IgD-negative memory B cell (primary cell): ENCODE measurements at regions not wholly inside any gene's neighbourhood (a gene's known extent, or its start where the extent isn't known, plus 50 kb on each side); places are given as distances from the start of the nearest gene placed in this dataset.

Experiments used
- H3K27ac Mint-ChIP-seq, 3 donors: one replicate each; pipeline ENCODE4 v1.8.0; 2020 to 2022; ENCODE audit warnings: mild to moderate bottlenecking in 3 of 3, mixed read lengths in 3 of 3, moderate library complexity in 1 of 3
- H3K27me3 Mint-ChIP-seq: one replicate; pipeline ENCODE4 v1.8.0; 2021; ENCODE audit warnings: mixed read lengths
- H3K36me3 Mint-ChIP-seq: one replicate; pipeline ENCODE4 v1.8.0; 2020; ENCODE audit warnings: mild to moderate bottlenecking, mixed read lengths
- H3K4me1 Mint-ChIP-seq, 3 donors: one replicate each; pipeline ENCODE4 v1.8.0; 2020 to 2022; ENCODE audit warnings: mixed read lengths in 3 of 3, mild to moderate bottlenecking in 1 of 3
- H3K4me3 Mint-ChIP-seq, 4 donors: one replicate each; pipeline ENCODE4 v1.8.0; 2020 to 2022; ENCODE audit warnings: mild to moderate bottlenecking in 4 of 4, mixed read lengths in 4 of 4, moderate library complexity in 3 of 4
- H3K9me3 Mint-ChIP-seq, 3 donors: one replicate each; pipeline ENCODE4 v1.8.0; 2020 to 2021; ENCODE audit warnings: mixed read lengths in 3 of 3, mild to moderate bottlenecking in 1 of 3

DNA sequence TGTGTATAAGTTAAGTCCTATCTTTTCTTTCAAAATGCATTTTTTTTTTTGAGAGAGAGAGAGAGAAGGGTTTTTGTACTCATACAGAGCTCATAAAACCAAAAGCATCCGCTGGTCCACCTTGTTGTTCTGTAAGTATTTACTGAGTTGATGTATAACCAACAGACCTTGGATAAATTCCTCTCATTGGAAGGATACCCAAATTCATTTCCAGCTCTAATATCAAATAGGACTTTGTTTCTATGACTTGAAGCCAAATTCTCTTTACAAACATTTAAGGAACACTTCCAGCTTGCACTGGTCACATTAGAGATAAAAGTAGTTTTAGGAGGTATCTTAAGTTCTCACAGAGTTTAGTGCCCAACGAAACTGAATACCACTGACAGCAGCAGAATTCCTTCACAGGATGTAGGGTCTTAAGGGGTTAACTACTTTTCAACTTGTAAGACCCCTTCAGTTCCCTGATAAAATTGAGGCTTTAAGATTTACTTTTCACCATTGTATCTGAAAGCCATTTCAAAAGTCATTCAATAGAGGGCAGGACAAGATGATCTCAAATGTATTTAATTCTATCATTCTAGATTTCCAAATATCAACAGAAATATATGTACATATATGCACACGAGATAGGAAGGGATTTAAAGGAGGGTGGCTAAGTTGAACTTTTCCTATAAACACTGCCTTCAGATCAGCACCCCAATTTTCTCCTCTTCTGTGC lies 1398.5 kb upstream of the CELF4 start:
- Mint-ChIP-seq H3K36me3 (no peaks in the 10 kb centered on the region), H3K9me3 (peaks cover 0 to 3% (median 0%) of the 10 kb centered on the region in 3 donors), H3K4me3 (no peak overlapping the region), H3K4me1 (peaks cover 0 to 1% (median 0%) of the 10 kb centered on the region in 3 donors), H3K27me3 (peaks cover 2% of the 10 kb centered on the region), H3K27ac (no peak overlapping the region)

DNA sequence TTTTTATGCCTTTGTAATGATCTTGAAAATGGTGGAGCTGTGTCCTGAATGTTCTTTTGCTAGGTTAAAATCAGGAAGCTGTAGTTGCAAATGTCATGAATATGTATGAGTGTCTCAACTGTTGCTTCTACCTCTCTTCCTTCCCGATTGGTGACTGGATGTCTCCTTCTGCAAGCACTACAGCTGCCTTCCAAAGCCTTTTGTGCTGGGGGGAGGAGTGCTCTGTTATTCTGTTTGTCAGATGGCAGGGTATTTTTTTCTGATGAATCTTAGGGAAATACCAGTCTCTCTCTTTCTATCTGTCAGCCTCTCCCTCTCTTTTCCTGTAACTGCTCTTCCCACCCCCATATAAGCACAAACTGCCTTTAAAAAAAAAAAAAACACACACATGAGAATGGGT lies 1396.3 kb upstream of the CELF4 start:
- Mint-ChIP-seq H3K4me1 (peaks cover 0 to 1% (median 0%) of the 10 kb centered on the region in 3 donors), H3K27me3 (peaks cover 2% of the 10 kb centered on the region), H3K27ac (no peak overlapping the region), H3K4me3 (no peak overlapping the region), H3K9me3 (peaks cover 0 to 3% (median 0%) of the 10 kb centered on the region in 3 donors), H3K36me3 (no peaks in the 10 kb centered on the region)

DNA sequence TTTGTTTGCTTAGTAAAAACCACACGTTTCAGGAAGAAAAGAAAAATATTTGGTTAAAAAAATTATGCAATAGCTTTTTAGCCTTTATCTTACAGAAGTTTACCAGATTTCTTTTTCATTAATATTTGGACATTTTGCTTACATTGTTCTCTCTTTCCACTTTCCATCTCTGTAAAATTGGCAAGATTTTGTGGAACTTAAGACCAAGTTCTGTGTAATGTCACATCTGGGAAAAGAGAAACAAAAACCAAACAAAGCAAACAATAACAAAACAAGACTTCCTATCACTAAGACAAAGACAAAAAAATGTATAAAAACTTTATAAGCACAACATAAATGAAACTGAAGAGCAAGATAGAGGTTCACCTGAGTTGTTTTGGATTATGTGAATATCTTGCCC lies 1392.1 kb upstream of the CELF4 start:
- H3K27me3 Mint-ChIP-seq: peaks cover 2% of the 10 kb centered on the region
- H3K27ac Mint-ChIP-seq: peak overlapping the region in 1 of 3 donors; percentile 44
- no peak overlapping the region for H3K4me3 Mint-ChIP-seq
- H3K4me1 Mint-ChIP-seq: peaks cover 0 to 1% (median 1%) of the 10 kb centered on the region in 3 donors
- H3K36me3 Mint-ChIP-seq: no peaks in the 10 kb centered on the region
- H3K9me3 Mint-ChIP-seq: no peaks in the 10 kb centered on the region

DNA sequence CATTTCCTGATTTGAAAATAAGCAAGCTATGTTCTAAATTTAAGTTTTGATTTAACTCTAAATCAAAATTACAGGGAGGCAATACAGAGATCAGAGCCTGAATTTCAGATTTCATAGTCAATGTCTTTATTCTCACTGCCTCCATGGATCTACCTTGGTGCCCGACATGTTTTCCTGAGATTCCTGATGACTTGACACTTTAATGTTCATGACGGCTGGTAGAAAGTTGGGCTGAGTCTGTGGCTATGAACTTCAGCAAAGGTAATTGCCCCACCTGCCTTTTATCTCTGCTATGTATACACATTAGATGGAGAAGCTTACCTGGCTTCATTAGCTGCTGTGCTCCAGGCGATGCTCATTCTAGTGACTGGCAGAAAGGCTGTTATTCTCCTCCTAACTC lies 1390.5 kb upstream of the CELF4 start:
- peaks cover 0 to 1% (median 1%) of the 10 kb centered on the region in 3 donors for H3K4me1 Mint-ChIP-seq

DNA sequence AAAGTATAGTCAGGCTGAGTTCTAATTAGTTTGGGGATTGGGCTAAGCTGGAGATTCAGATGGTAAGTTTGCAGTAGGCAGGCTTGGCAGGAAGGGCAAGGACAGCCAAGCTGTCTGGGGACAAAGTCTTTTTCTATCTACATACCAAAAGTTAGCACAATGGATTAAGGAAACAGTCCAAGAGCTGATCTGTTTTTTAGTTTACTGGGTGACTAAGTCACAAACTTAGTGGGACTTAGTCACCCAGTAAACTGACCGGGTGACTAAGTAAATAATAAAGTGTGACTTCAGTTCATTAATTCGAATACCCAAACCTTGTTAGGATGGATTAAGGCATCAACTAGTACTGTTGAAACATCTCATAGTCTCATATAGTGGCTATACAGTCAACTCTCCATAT lies 1386.0 kb upstream of the CELF4 start:
- Mint-ChIP-seq H3K27me3 (peaks cover 2% of the 10 kb centered on the region), H3K4me3 (no peak overlapping the region), H3K27ac (no peak overlapping the region), H3K9me3 (no peaks in the 10 kb centered on the region), H3K36me3 (no peaks in the 10 kb centered on the region), H3K4me1 (peaks cover 0 to 1% (median 0%) of the 10 kb centered on the region in 3 donors)

More for the DNA sequence above, 1390.5 kb upstream of the CELF4 start:
- Mint-ChIP-seq H3K27ac (no peak overlapping the region), H3K27me3 (no peaks in the 10 kb centered on the region), H3K4me3 (no peak overlapping the region), H3K9me3 (no peaks in the 10 kb centered on the region), H3K36me3 (no peaks in the 10 kb centered on the region)

DNA sequence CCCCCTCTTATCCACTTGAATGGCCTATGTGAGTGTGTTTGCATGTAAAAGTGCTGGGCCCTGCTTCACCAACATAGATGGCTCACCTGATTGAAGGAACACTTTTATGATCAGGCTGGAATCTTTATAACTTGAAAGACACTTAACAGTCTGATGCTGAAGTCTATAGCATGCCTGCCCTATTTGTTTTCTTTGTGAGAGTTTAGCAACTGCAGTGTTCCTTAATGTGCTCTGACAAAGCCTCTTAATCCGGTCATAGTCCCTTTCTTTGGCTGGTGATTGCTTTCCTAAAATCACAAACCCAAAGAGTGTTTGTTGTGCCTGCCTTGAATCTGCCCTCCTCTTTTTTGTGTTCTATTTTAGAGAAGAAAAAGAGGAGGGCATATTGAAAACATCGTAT lies 1382.8 kb upstream of the CELF4 start:
- H3K27me3 Mint-ChIP-seq: peaks cover 2% of the 10 kb centered on the region
- H3K36me3 Mint-ChIP-seq: no peaks in the 10 kb centered on the region
- no peak overlapping the region for H3K4me3 Mint-ChIP-seq
- H3K4me1 Mint-ChIP-seq: no peaks in the 10 kb centered on the region
- H3K9me3 Mint-ChIP-seq: peaks cover 0 to 3% (median 0%) of the 10 kb centered on the region in 3 donors
- no peak overlapping the region for H3K27ac Mint-ChIP-seq

DNA sequence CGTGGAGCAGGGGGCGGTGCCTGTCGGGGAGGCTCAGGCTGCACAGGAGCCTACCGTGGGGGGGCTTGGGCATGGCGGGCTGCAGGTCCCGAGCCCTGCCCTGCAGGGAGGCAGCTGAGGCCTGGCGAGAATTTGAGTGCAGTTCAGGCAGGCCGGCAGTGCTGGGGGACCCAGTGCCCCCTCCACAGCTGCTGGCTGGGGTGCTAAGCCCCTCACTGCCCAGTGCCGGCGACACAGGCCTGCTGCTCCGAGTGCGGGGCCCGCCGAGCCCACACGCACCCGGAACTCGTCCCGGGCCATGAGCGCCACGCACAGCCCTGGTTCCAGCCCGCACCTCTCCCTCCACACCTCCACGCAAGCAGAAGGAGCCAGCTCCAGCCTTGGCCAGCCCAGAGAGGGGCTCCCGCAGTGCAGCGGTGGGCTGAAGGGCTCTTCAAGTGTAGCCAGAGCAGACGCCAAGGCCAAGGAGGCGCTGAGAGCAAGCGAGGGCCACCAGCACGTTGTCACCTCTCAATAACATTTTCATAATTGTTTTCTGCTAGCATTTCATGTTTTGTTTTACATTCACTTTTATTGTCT lies 1378.9 kb upstream of the CELF4 start:
- Mint-ChIP-seq H3K36me3 (no peaks in the 10 kb centered on the region), H3K4me3 (no peak overlapping the region), H3K27me3 (no peaks in the 10 kb centered on the region), H3K27ac (no peak overlapping the region), H3K9me3 (peaks cover 0 to 4% (median 3%) of the 10 kb centered on the region in 3 donors), H3K4me1 (peaks cover 7 to 20% (median 11%) of the 10 kb centered on the region in 3 donors)

DNA sequence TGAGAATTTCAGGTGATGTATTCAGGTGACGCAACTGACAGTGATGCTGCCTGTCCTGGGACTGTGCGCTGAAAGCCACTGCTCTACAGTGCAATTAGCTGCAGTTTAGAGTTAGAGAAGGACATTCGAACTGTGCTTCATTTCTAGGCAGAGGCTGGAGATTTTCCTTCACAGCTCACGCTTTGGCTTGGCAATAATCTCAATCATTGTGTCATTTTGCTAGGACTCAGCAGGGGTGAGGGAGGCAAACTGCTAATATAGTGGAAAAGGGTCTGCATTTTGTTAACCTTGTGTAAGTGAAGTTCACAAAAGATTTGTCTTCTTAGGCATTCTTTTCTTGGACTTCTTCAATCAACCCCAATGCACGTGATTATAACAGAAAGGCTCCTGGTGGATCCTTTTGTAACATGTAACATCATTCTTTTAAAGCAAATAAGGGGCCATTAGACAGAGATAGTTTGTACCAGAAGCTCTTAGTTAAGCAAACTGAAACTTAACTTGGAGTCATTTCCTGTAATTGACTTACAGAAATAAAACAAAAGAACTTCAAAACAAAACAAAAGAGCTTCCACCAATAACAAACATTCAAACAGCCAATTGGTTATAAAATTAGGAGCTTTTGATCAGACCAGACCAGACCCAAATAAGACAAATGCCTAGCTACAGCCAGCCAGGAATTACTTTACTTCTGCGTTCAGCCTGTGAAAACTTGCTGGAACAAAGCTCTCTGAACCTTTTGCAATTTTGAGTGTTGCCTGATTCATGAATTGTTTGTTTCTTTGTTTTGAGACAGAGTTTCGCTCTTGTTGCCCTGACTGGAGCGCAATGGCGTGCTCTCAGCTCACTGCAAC lies 1376.3 kb upstream of the CELF4 start:
- peak overlapping the region; percentile 86 to 93 (median 90) for H3K4me3 Mint-ChIP-seq
- H3K36me3 Mint-ChIP-seq: no peaks in the 10 kb centered on the region
- H3K27ac Mint-ChIP-seq: peak overlapping the region; percentile 97 to 100 (median 99)
- no peaks in the 10 kb centered on the region for H3K27me3 Mint-ChIP-seq
- H3K4me1 Mint-ChIP-seq: peaks cover 7 to 20% (median 11%) of the 10 kb centered on the region in 3 donors
- peaks cover 0 to 4% (median 3%) of the 10 kb centered on the region in 3 donors for H3K9me3 Mint-ChIP-seq

DNA sequence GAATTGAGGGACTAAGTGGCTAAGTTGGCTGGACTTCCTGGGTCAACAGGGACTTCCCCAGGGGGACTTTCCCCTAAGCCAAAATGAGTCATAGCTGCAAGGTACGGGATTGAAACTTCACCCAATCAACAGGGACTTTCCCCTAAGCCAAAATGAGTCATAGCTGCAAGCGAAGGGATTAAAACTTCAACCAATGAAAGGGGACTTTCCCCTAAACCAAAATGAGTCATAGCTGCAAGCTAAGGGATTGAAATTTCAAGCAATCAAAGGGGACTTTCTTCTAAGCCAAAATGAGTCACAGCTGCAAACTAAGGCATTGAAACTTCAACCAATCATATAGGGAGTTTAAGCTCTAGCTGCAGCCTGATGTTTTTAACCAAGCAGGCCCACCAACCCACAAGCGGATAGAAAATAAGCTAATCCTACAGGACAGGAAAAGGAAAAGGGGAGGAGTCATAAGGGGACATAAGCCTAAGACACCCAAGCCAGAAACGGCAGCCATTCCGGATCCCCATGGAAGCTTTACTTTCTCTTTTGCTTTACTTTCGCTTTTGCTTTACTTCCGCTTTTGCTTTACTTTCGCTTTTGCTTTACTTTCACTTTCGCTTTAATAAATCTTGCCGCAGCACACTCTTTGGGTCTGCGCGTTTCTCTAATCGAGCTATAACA lies 1375.4 kb upstream of the CELF4 start:
- H3K4me1 Mint-ChIP-seq: peaks cover 7 to 20% (median 11%) of the 10 kb centered on the region in 3 donors
- H3K36me3 Mint-ChIP-seq: no peaks in the 10 kb centered on the region
- H3K9me3 Mint-ChIP-seq: peaks cover 0 to 4% (median 2%) of the 10 kb centered on the region in 3 donors
- no peaks in the 10 kb centered on the region for H3K27me3 Mint-ChIP-seq
- peak overlapping the region; percentile 97 to 100 (median 99) for H3K27ac Mint-ChIP-seq
- H3K4me3 Mint-ChIP-seq: peak overlapping the region; percentile 86 to 93 (median 90)

DNA sequence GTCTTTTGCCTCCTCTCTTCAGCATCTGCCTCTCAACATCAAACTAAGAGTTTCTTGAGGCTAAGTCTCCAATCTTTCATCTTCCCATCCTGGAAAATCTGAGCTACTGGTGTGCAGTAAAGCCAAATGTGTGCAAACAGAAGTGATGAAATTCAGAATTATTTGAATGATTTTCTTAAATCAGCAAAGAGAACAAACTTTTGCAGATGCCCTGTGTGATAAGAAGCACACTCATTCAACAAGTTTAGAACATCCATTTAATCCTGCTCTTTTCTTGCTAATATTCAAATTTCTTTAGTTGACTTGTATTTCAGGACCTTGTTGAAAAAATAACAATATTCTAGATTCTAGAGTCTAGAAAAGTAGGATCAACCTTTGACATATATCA lies 1374.9 kb upstream of the CELF4 start:
- H3K27ac Mint-ChIP-seq: peak overlapping the region; percentile 97 to 100 (median 99)
- H3K4me3 Mint-ChIP-seq: peak overlapping the region; percentile 86 to 93 (median 90)
- no peaks in the 10 kb centered on the region for H3K36me3 Mint-ChIP-seq
- H3K27me3 Mint-ChIP-seq: no peaks in the 10 kb centered on the region
- peaks cover 7 to 20% (median 11%) of the 10 kb centered on the region in 3 donors for H3K4me1 Mint-ChIP-seq
- H3K9me3 Mint-ChIP-seq: peaks cover 0 to 4% (median 2%) of the 10 kb centered on the region in 3 donors

DNA sequence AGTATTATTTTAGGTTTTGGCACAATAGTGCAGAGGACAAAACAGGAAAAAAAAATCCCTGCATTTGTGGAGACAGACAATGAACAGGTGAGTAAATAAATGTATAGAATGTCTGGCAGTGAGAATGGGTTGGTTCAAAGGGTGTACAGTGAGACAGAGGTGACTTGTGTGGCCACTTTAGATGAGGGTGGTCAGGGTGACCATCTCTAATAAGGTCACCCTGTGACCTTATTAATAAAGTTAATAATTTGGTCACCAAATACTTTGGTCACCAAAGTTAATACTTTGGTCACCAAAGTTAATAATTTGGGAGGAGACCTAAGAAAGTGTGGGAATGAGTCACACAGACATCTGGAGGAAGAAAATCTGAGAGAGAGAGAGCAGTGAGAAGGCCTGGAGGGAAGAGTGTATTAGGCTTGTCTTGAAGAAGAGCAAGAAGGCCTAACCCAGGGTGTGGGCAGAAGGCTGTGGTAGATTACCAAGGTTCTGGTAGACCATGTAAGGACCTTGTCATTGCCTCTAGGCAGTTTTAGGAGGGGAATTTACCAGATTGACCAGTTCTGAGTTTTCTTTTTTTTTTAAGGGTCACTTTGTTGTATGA lies 1368.4 kb upstream of the CELF4 start:
- H3K36me3 Mint-ChIP-seq: no peaks in the 10 kb centered on the region
- no peak overlapping the region for H3K4me3 Mint-ChIP-seq
- peaks cover 0 to 2% (median 2%) of the 10 kb centered on the region in 3 donors for H3K9me3 Mint-ChIP-seq
- peaks cover 0 to 1% (median 0%) of the 10 kb centered on the region in 3 donors for H3K4me1 Mint-ChIP-seq
- peak overlapping the region in 1 of 3 donors; percentile 7 for H3K27ac Mint-ChIP-seq
- H3K27me3 Mint-ChIP-seq: no peaks in the 10 kb centered on the region

DNA sequence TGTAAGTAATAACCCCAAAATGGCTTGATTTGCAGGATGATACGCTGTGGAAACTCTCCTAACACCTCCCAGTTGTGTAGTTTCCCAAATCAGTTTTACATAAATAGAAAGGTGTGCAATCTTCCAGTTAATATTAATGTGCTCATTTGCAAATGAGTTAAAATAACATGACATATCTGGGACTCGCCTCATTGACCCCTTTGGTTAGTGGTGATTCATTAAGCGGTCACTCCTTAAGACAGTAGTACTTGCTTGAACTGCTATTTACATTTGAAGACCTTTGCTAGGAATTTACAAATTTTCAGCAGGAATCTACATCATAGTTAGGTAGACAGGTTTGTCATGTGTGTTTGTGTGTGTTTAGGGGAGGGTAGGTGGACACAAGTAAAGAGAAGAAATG lies 1367.7 kb upstream of the CELF4 start:
- Mint-ChIP-seq H3K27ac (peak overlapping the region in 1 of 3 donors; percentile 9), H3K4me3 (no peak overlapping the region), H3K36me3 (no peaks in the 10 kb centered on the region), H3K9me3 (peaks cover 0 to 2% (median 2%) of the 10 kb centered on the region in 3 donors), H3K27me3 (peaks cover 2% of the 10 kb centered on the region), H3K4me1 (peaks cover 0 to 1% (median 0%) of the 10 kb centered on the region in 3 donors)

DNA sequence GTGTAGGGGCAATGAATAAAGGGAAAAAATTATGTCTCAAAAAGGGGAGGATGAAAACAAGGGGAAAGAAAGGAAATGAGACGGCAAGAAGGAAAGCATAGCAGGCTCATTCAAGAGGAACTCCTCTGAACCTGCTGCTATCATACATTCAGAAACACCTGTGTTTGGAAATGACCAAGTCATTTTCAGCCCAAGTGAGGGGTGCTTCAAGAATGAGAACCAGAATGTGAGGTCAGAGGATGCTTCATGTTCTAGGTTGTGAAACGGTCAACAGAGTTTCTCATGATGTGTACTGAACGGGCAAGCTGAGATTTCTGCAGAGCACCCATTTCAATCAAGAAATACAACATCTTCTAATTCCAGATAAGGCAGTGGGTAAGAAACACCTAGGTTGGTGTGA lies 1367.2 kb upstream of the CELF4 start:
- Mint-ChIP-seq H3K27ac (peak overlapping the region in 1 of 3 donors; percentile 17), H3K9me3 (peaks cover 0 to 2% (median 2%) of the 10 kb centered on the region in 3 donors), H3K4me1 (peaks cover 0 to 1% (median 0%) of the 10 kb centered on the region in 3 donors), H3K27me3 (peaks cover 2% of the 10 kb centered on the region), H3K4me3 (no peak overlapping the region), H3K36me3 (no peaks in the 10 kb centered on the region)

DNA sequence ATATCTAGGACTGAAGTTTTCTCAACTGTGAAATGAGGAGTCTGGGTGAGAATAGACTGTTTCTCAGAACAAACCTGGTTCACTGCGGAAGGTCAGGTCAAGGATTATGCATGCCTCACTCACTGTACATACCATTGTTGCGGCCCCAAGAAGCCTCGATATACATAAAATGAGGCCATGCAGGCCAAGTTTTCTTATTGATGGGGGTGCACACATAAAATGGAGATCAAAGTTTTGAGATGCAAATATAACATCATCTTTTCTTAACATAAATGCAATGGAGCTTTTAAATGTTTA lies 1366.1 kb upstream of the CELF4 start:
- Mint-ChIP-seq H3K4me1 (peaks cover 0 to 1% (median 0%) of the 10 kb centered on the region in 3 donors), H3K9me3 (peaks cover 0 to 2% (median 1%) of the 10 kb centered on the region in 3 donors), H3K4me3 (no peak overlapping the region), H3K36me3 (no peaks in the 10 kb centered on the region), H3K27ac (no peak overlapping the region), H3K27me3 (peaks cover 2% of the 10 kb centered on the region)
